GM04504 (cell line): ENCODE measurements at regions not wholly inside any gene's neighbourhood (a gene's known extent, or its start where the extent isn't known, plus 50 kb on each side); places are given as distances from the start of the nearest gene placed in this dataset.
"Not testable (repeated sequence)": the region's sequence is repeated elsewhere in the genome, so short reads cannot be mapped to it uniquely, and the experiment has no call there.

Source experiments
- DNase-seq: peaks from one replicate; pipeline ENCODE4 v3.0.0-alpha.2; 2012; ENCODE audit warnings: low read depth

GRCh38 chr1:105386489-105386888, 1636.8 kb downstream of the AMY1C start:
- no peak for DNase-seq

GRCh38 chr1:105396001-105396400, 1646.3 kb downstream of the AMY1C start:
- DNase-seq, result no peak

GRCh38 chr1:105398909-105399308, 1649.2 kb downstream of the AMY1C start:
- no peak for DNase-seq

- DNase-seq, result no peak
Measured at GRCh38 chr1:105399716-105400115, 1650.0 kb downstream of the AMY1C start.

- DNase-seq, result no peak
Measured at GRCh38 chr1:105416261-105416660, 1640.2 kb upstream of the PRMT6 start.

DNA sequence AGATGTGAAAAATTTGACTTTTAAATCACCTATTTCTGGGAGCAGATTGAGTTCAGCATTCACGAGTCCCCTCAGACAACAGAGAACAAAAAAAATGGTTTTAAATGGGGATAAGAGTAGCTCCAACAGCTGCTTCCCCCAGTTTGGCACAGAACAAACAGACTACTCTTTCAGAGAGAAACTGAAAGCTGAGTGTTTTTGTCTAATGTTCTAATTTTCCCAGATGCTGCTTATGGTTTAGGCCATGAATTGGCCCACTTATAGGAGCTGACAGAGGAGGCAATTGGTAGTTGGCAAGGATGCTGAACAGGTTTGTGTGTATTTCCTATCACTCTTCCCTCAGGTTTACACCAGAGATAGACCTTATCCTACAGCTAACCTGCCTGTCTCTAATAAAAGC, 1637.4 kb upstream of the PRMT6 start:
- DNase-seq, result no peak

GRCh38 chr1:105427543-105427942, 1628.9 kb upstream of the PRMT6 start:
- no peak for DNase-seq

DNA sequence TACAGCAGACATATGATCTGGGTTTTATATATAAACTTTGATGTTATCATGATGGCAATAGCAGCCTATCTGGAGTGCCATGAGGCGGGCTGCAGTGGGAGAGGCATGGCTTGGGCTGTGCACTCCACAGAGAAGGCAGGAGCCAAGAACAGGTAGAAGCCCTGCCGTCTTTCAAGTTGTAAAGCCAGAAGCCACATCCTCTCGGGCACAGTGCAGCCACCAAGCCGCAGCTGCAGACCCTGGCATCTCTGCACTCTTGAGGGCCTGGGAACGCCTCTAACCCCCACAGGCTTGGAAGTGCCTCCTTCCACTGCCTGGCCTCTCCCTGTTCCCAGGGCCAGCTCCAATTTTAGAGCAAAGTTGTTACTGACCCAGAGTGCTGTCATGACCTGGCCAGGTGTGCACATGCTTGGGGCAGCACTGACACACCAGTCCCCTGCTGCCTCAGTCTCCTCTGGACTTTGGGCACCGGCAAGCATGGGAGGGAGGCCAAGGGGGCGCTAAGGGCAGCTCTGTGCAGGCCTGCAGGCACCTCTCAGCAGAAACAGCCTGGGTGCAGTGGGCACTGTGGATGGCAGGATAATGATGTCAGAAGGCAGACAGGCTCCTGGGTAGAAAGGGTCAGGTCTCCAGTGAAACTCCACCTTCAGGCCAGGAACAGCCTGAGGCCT, 1619.8 kb upstream of the PRMT6 start:
- no peak for DNase-seq

GRCh38 chr1:105437847-105438246, 1618.6 kb upstream of the PRMT6 start:
- no peak for DNase-seq

- DNase-seq, result no peak
Measured at GRCh38 chr1:105442901-105443300, 1613.6 kb upstream of the PRMT6 start.

GRCh38 chr1:105459759-105460158, 1596.7 kb upstream of the PRMT6 start:
- DNase-seq, result no peak

DNA sequence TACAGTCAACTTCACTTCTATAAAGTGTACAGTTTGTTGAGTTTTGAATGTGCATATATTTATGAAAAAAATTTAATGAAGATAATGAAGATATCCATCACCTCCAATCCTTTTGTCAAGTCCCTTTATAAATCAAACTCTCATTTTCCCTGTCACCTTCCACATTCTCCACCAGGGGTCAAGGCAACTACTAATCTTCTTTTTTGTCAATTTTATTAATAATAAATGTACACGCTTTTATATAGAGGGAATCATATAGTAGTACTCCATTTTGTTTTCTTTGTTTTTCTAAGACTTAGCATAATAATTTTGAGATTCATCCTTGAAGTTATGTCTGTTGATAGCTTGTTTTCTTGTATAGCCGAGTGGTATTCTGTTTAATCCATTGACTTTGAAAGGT, 1594.2 kb upstream of the PRMT6 start:
- no peak for DNase-seq

DNA sequence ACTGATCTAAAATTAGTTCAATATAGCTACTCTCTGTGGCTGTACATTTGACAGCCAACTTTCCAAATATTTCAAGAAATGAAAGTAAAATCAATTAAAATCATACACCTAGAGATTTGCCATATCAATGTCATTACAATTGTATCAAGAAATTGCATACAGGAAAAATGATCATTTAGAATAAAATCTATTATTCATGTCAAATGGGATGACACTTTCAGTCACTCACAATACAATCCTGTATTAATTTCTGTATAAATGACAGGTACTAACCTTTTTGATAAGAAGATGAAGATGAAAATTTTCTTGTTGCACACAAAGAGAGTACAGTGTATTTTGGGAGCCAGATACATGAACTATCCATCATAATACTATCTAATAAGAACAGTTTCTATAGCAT, 1588.9 kb upstream of the PRMT6 start:
- DNase-seq, result no peak

- DNase-seq, result not testable (repeated sequence)
Measured at GRCh38 chr1:105470541-105470940, 1585.9 kb upstream of the PRMT6 start.

GRCh38 chr1:105483436-105483835, 1573.0 kb upstream of the PRMT6 start:
- no peak for DNase-seq

DNA sequence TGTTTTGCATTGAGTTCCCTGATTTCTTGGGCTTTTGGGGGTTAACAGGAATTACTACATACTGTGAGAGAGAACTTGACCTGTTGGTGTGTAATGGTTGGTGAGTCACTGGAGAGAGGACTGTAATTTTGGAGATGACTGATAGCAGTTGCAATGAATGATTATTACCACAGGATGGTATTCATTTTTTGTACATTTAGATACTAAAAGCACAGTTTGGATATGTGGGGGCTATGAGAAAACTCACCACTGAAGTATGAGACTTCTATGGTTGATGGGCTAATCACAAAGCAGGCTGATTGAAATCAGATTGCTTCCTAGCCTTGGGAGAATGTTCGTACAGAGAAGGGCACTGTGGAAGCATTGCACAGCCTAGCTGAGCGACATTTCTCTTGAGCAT, 1571.3 kb upstream of the PRMT6 start:
- peak; percentile 11 for DNase-seq

DNA sequence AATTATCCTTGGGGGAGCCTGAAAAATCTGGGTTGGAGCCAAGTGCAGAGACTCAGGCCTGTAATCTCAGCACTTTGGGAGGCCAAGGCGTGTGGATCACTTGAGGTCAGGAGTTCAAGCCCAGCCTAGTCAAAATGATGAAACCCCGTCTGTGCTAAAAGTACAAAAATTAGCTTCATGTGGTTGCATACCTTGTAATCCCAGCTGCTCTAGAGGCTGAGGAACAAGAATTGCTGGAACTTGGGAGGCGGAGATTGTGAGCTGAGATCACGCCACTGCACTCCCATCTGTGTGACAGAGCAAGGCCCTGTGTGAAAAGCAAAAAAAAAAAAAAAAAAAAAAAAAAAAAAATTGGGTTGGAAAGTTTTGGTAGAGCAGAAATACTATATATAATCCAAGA, 1563.6 kb upstream of the PRMT6 start:
- no peak for DNase-seq

- no peak for DNase-seq
Measured at GRCh38 chr1:105516068-105516467, 1540.4 kb upstream of the PRMT6 start.

DNA sequence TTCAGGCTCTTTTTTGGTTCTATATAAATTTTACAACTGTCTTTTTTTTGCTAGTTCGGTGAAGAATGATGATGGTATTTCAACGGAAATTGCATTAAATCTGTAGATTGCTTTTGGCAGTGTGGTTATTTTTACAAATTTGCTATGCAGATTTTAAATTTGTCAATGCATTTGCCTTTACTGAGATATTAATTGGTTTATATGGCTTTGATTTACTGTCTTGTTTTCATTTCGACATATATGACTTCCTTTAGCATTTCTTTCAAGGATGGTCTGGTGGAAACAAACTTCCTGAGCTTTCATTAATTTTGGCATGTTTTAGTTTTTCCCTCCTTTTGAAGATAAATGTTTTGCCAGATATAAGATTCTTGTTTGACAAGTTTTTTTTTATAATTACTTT, 1522.5 kb upstream of the PRMT6 start:
- no peak for DNase-seq

GRCh38 chr1:105544475-105544874, 1512.0 kb upstream of the PRMT6 start:
- no peak for DNase-seq

GRCh38 chr1:105556266-105556665, 1500.2 kb upstream of the PRMT6 start:
- DNase-seq, result no peak

GRCh38 chr1:105558023-105558422, 1498.5 kb upstream of the PRMT6 start:
- DNase-seq, result no peak

GRCh38 chr1:105565006-105565405, 1491.5 kb upstream of the PRMT6 start:
- DNase-seq, result no peak

DNA sequence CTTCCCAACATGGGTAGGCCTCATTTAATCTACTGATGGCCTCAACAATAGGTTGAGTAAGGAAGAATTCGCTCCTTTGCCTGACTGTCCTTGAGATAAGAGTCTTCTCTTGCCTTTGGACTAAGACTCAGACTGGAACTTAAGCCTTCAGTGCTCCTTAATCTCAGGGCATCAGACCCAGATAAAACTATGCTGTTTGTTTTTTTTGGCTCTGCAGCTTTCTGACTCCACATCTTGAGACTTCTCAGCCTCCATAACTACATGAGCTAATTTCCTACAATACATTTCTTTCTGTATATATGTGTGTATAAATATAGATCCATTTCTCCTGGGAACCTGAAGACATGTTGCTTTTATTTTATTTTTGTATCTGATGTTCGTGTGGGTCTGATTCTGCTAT, 1470.7 kb upstream of the PRMT6 start:
- DNase-seq, result no peak

DNA sequence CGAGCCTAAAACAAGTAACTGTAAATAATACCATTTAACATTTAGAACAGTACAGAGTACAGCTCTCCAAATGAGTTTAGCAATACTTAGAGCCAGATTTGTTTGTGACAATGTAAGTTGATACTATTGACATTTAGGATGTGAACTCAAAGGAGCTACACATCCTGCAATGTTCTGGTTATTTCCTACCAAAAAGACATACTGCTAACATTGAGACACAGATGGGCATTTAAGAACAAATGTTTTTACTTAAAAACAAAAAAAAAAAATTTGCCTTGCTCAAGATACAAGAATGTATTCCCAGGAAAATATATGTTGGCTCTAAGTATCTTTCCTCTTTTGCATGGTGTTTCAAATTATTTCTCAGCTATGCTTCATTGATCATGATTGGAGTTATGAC, 1464.8 kb upstream of the PRMT6 start:
- DNase-seq, result no peak
